ENCODE measurements at regions not wholly inside any gene's neighbourhood (a gene's known extent, or its start where the extent isn't known, plus 50 kb on each side); places are given as distances from the start of the nearest gene placed in this dataset.
"Not testable (repeated sequence)": the region's sequence is repeated elsewhere in the genome, so short reads cannot be mapped to it uniquely, and the experiment has no call there.

- not testable (repeated sequence) for TF ChIP-seq CTCF (IDR thresholded peaks at IDR 0.05; ENCODE audit: low read depth, low read length, missing input control); EGR1 (IDR thresholded peaks at IDR 0.05; ENCODE audit: low read depth in 2 of 2); YY1 (IDR thresholded peaks at IDR 0.05); JUND (IDR thresholded peaks at IDR 0.05); NR2F2 (IDR thresholded peaks at IDR 0.05); HNF4A (conservative IDR thresholded peaks at IDR 0.05); RAD21 (IDR thresholded peaks at IDR 0.05); REST (IDR thresholded peaks at IDR 0.05); TAF1 (conservative IDR thresholded peaks at IDR 0.05); GABPA (IDR thresholded peaks at IDR 0.05 in 1 of 2, conservative IDR thresholded peaks at IDR 0.05 in 1 of 2)
- TF ChIP-seq, protein P1, sequence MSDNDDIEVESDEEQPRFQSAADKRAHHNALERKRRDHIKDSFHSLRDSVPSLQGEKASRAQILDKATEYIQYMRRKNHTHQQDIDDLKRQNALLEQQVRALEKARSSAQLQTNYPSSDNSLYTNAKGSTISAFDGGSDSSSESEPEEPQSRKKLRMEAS (IDR thresholded peaks at IDR 0.05): not testable (repeated sequence)
- TF ChIP-seq, protein P2, sequence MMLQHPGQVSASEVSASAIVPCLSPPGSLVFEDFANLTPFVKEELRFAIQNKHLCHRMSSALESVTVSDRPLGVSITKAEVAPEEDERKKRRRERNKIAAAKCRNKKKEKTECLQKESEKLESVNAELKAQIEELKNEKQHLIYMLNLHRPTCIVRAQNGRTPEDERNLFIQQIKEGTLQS (IDR thresholded peaks at IDR 0.05): not testable (repeated sequence)
- TF ChIP-seq, protein P3, sequence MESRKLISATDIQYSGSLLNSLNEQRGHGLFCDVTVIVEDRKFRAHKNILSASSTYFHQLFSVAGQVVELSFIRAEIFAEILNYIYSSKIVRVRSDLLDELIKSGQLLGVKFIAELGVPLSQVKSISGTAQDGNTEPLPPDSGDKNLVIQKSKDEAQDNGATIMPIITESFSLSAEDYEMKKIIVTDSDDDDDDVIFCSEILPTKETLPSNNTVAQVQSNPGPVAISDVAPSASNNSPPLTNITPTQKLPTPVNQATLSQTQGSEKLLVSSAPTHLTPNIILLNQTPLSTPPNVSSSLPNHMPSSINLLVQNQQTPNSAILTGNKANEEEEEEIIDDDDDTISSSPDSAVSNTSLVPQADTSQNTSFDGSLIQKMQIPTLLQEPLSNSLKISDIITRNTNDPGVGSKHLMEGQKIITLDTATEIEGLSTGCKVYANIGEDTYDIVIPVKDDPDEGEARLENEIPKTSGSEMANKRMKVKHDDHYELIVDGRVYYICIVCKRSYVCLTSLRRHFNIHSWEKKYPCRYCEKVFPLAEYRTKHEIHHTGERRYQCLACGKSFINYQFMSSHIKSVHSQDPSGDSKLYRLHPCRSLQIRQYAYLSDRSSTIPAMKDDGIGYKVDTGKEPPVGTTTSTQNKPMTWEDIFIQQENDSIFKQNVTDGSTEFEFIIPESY (IDR thresholded peaks at IDR 0.05): not testable (repeated sequence)
Observed at GRCh38 chr9:63703670-63704069, 1581.3 kb downstream of the FOXD4L5 start.
